Central memory CD8-positive, alpha-beta T cell (primary cell): ENCODE measurements at regions not wholly inside any gene's neighbourhood (a gene's known extent, or its start where the extent isn't known, plus 50 kb on each side); places are given as distances from the start of the nearest gene placed in this dataset.

Experiments
- ATAC-seq: fragments of 150-1000 bp; cut with Tn5 transposase; replicated peaks from 2 replicates; pipeline ENCODE4 v1.10.0; 2022; ENCODE audit warnings: mild to moderate bottlenecking, moderate FRiP score, moderate number of reproducible peaks; ENCODE audit not compliant: poor library complexity, severe bottlenecking; ENCODE audit errors: extremely low read depth
- DNase-seq, 2 donors: peaks; one replicate each; pipeline ENCODE4 v3.0.0; 2021; ENCODE audit warnings: low spot score in 2 of 2
- H3K27ac Mint-ChIP-seq: one replicate; pipeline ENCODE4 v1.8.0; 2022; ENCODE audit warnings: low read depth, mild to moderate bottlenecking, moderate library complexity, mixed read lengths
- H3K27me3 Mint-ChIP-seq: one replicate; pipeline ENCODE4 v1.8.0; 2022; ENCODE audit warnings: mixed read lengths
- H3K36me3 Mint-ChIP-seq: one replicate; pipeline ENCODE4 v1.8.0; 2022; ENCODE audit warnings: mild to moderate bottlenecking, moderate library complexity, mixed read lengths; ENCODE audit not compliant: insufficient read depth
- H3K4me1 Mint-ChIP-seq: one replicate; pipeline ENCODE4 v1.8.0; 2022; ENCODE audit warnings: mixed read lengths
- H3K4me3 Mint-ChIP-seq: one replicate; pipeline ENCODE4 v1.8.0; 2022; ENCODE audit warnings: mild to moderate bottlenecking, moderate library complexity, mixed read lengths
- H3K9me3 Mint-ChIP-seq: one replicate; pipeline ENCODE4 v1.8.0; 2022; ENCODE audit warnings: mixed read lengths

DNA sequence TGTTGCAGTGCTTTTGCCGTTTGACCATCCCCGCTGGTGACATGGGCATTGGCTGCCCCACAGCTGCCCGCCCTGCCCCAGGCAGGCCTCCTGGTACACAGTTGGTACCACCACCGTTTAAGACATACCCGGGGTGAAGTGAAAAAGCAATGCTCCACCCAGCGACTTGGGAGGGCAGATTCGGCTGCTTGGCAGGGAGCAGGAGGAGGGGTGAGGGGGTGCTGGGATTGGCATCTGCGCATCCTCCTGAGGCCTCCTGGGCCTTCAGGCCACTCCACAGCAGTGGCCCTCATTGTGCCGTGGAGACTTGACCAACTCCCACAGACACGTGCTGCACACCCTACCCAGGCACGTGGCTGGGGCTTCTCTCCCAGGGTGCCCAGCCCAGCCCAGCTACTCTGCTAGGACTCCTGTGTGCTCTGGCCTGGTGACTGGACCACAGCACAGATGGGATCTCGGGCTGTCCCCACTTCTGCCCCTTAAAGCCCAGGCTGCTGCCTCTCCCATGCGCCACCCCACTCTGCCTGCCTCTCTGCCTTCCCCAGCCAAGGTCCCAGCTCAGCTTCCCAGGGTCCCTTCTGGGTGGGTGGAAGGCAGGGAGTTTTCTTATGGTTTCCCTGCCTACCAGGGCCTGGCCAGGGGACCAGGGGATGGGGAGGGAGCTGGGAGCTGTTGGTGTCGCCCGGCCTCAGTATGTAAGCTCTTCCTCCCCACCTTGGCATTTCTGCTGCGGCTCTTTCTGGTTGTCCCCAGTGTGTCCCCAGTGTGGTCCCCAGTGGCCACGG, 157.0 kb upstream of the HS6ST1 start:
- no peak overlapping the region for H3K4me3 Mint-ChIP-seq
- H3K27me3 Mint-ChIP-seq, result peaks cover 60% of the 10 kb centered on the region
- ATAC-seq (no peak), DNase-seq (peak in 1 of 2 donors; percentile 3)
- peaks cover 6% of the 10 kb centered on the region for H3K4me1 Mint-ChIP-seq
- no peaks in the 10 kb centered on the region for H3K9me3 Mint-ChIP-seq
- no peak overlapping the region for H3K27ac Mint-ChIP-seq
- no peaks in the 10 kb centered on the region for H3K36me3 Mint-ChIP-seq

DNA sequence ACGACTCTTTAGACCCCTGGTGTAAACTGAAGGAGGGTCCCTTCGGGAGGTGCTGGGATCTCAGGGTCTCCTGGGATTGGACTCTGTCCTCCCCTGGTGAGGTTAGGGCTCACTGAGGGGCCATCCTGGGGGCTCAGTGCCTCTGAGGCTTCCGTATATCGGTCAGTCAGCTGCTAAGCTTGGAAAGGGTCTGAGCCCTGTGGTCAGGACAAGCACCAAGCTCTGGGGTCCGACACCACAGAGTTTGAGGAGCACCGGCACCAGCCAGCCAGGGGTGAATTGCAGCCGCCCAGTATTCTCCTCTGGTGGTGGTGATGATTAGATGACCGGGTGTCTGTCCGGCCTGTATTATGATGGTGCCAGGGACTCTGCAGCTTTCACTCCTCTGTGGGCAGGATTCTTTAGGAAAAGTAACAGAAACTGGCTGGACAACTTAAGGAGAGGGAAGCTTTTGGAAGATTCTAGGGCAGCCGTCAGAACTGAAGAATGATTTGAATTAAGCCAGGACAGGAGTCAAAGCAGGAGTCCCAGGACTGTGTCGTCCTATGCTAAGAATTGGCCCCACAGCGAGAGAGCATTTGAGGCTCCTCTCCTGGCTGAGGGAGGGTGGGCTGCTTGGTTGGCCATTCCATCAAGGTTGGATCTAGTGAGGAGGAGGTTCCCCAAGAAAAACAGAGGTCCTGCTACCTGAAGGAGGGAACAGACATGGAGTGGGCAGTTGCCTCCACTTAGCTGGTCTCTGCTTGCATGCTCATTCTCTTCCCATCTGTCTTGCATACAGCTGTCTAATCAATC, 158.6 kb upstream of the HS6ST1 start:
- Mint-ChIP-seq H3K27me3 (peaks cover 75% of the 10 kb centered on the region), H3K36me3 (no peaks in the 10 kb centered on the region), H3K27ac (no peak overlapping the region), H3K4me3 (no peak overlapping the region), H3K4me1 (peaks cover 6% of the 10 kb centered on the region), H3K9me3 (no peaks in the 10 kb centered on the region)
- DNase-seq (peak in 1 of 2 donors; percentile 8), ATAC-seq (no peak)

DNA sequence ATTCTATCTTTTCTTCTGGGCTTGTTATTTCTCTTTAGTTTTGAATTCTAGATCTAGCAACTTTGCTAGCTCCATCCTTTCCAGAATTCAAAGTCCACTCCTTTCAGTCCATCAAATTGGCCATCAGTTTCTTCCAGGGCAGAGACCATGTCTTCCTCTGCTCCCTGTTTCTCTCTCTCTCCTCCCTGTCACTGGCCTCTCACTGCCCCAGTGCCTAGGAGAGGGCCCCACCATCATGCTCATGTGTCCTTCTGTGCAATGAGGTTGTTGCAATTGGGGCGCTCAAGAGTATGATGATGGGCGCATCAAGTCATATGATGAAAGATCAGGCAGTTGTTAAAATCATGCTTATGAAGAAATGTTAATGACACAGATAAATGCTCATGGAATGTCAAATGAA, 159.2 kb upstream of the HS6ST1 start:
- Mint-ChIP-seq H3K4me3 (no peak overlapping the region), H3K4me1 (peaks cover 6% of the 10 kb centered on the region), H3K27me3 (peaks cover 74% of the 10 kb centered on the region), H3K9me3 (no peaks in the 10 kb centered on the region), H3K36me3 (no peaks in the 10 kb centered on the region), H3K27ac (no peak overlapping the region)
- DNase-seq, result no peak
- ATAC-seq, result no peak

DNA sequence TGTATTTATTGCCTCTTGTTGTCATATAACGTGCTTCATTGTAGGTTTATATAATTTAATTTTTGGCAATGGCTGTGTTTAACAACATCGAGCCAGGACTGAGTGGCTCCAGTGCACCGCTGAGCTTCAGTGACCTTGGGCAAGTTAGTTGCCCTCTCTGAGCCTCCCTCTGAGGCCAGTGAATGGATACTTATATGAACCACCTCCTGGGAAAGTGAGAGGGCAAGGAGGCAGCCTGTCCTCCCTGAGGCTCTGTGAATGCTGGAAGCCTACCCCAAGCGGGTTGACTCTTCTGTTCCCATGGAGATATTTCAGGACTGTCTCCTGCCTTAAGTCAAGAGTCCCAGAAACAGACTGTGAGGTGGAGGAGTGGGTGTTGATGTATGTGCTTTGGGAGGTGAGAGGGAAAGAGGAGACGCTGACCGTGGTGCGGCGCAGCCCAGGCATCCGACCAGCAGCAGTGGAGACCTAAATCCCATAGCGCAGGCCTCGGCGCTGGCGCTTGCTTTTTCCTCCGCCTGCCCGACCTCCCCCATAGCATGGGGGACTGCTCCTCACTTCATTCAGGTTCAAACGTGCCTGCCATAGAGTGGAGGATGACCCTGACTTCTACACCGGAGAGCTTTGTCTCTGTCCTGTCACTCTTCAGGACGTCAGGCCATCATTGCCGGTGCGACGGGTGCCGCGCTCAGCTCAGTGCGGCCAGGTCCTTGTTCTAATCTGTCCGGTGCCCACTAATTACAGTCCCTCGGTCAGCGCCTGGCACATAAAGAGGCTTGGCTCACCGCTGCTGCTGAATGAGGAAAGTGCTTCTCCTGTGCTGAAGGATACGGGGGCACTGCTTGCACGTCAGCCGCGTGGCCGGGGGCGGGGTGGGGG, 167.3 kb upstream of the HS6ST1 start:
- H3K36me3 Mint-ChIP-seq, result no peaks in the 10 kb centered on the region
- no peak overlapping the region for H3K4me3 Mint-ChIP-seq
- DNase-seq, result peak in 1 of 2 donors; percentile 6
- H3K27me3 Mint-ChIP-seq, result peaks cover 47% of the 10 kb centered on the region
- H3K9me3 Mint-ChIP-seq, result no peaks in the 10 kb centered on the region
- H3K27ac Mint-ChIP-seq, result no peak overlapping the region
- ATAC-seq, result no peak
- H3K4me1 Mint-ChIP-seq, result no peaks in the 10 kb centered on the region

DNA sequence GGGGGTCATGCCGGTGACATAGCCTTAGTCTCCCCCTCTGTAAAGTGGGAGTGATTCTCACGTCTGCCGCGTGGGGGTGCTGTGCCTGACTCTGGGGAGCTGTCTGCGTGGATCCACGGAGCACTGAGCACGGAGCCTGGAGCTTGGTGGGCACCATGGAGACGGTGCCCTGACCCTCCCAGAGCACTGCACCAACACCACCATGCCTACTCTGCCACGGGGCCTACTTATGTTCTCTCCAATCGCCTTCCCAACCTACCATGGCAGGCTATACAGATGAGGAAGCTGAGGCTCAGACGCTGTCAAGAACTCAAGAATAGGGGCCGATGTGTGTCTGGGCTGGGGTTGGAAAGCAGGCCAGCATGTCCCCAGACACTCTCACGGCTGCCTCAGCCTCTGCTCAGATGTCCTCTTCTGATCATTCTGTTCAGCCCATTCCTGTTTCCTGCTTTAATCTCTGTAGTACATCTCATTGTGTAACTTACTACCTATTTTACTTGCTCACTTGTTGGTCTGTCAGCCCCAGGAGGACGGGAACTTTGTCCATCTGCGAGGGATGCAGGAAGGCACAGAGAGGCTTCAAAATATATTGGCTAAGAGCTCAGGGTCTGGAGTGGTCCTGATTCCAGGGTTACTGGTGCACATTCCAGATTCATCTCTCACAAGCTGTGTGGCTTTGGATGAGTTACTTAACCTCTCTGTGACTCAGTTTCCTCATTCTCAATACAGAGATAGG, 168.1 kb upstream of the HS6ST1 start:
- Mint-ChIP-seq H3K27me3 (peaks cover 47% of the 10 kb centered on the region), H3K27ac (no peak overlapping the region)
- DNase-seq, result no peak

DNA sequence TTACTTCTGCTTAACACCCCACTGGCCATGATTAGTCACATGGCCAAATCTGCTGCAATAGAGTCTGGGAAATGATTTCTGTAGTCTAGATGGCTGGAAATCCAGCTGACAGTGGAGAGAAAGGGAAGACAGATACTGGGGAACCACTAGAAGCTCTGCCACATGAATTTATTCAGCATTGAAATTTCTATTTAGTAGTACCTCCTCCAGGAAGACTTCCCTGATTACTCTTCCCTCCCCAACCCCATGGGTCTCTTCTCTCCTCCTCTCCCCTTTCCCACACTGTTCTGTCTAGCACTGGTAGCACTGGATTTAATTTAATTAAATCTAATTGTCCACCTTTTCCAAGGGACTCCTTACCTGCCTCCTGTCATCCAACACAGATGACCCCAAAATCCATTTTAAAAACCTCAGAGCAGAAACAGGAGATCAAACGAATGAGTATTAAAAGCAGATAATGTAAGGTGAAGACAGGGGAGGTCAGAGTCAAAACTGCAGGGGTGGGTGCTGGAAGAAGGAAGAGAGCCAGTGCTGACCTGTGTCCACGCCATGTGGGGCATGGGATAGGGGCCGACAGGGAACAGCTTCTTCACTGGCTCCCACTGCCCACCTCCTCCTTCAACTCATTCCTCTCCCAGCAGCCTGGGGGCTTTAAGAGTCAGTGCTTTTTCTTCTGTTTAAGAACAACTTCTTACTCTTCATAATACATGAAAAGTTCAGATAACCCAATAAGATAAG, 169.2 kb upstream of the HS6ST1 start:
- no peak overlapping the region for H3K4me3 Mint-ChIP-seq
- H3K27ac Mint-ChIP-seq, result no peak overlapping the region
- H3K9me3 Mint-ChIP-seq, result peaks cover 3% of the 10 kb centered on the region
- no peaks in the 10 kb centered on the region for H3K36me3 Mint-ChIP-seq
- peaks cover 45% of the 10 kb centered on the region for H3K27me3 Mint-ChIP-seq
- DNase-seq (no peak), ATAC-seq (no peak)
- H3K4me1 Mint-ChIP-seq, result no peaks in the 10 kb centered on the region

More for the DNA sequence above, 168.1 kb upstream of the HS6ST1 start:
- no peak for ATAC-seq
- no peaks in the 10 kb centered on the region for H3K9me3 Mint-ChIP-seq
- H3K36me3 Mint-ChIP-seq, result no peaks in the 10 kb centered on the region
- no peak overlapping the region for H3K4me3 Mint-ChIP-seq
- H3K4me1 Mint-ChIP-seq, result no peaks in the 10 kb centered on the region

DNA sequence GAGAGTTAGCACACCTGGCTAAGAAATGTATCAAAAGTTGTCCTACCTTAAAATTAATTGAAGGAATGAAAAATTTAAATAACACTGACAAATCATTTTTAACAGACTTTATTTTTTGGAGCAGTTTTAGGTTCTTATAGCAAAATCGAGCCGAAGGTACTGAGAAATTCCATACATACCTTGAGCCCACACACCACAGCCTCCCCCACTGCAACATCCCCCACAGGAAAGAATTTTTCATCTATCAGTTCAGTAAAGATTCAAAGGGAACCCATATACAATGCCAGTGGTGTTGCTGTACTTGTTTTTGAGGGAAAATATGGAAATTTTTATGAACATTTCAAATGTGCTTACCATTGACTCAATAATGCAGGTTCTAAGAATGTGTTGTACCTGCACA, 169.8 kb upstream of the HS6ST1 start:
- H3K4me1 Mint-ChIP-seq, result no peaks in the 10 kb centered on the region
- no peaks in the 10 kb centered on the region for H3K36me3 Mint-ChIP-seq
- H3K9me3 Mint-ChIP-seq, result peaks cover 5% of the 10 kb centered on the region
- no peak overlapping the region for H3K4me3 Mint-ChIP-seq
- no peak for DNase-seq
- H3K27ac Mint-ChIP-seq, result no peak overlapping the region
- no peak for ATAC-seq
- H3K27me3 Mint-ChIP-seq, result peaks cover 45% of the 10 kb centered on the region

DNA sequence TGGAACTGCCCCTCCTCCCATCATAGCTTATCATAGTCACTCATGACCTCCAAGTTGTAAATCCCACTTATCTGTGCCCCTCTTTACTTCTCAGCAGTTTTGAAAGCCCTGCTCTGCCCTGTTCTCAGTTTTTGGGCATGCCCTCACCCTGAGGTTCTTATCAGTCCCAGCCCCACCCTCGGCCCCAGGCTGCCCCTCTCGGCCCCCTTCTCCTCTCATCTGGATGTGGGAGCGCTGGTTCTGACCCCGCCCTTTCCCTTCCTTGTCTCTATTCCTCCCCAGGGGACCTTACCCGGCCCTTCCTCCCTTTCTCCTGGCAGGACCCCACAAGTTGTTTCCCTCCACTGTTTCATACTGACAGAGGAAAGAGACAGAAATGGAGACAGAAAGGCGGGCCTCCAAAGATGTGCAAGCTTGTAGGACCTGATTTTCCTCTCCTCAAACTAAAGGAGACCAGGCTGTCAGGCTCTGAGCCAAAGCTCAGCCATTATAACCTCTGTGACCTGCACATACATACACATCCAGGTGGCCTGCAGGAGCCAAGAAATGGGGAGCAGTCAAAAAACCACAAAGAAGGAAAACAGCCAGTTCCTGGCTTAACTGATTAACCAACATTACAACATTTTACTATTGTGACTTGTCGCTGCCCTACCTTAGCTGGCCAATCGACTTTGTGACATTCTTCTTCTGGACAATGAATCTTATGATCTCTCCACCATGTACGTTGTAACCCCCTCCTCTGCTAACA, 171.0 kb upstream of the HS6ST1 start:
- no peak for ATAC-seq
- Mint-ChIP-seq H3K4me1 (no peaks in the 10 kb centered on the region), H3K27ac (no peak overlapping the region), H3K9me3 (peaks cover 5% of the 10 kb centered on the region), H3K27me3 (peaks cover 45% of the 10 kb centered on the region), H3K36me3 (no peaks in the 10 kb centered on the region), H3K4me3 (no peak overlapping the region)
- no peak for DNase-seq

GRCh38 chr2:128490321-128490720, 171.7 kb upstream of the HS6ST1 start:
- no peak for ATAC-seq
- Mint-ChIP-seq H3K27ac (no peak overlapping the region), H3K9me3 (peaks cover 5% of the 10 kb centered on the region), H3K4me3 (no peak overlapping the region), H3K36me3 (no peaks in the 10 kb centered on the region), H3K4me1 (no peaks in the 10 kb centered on the region), H3K27me3 (peaks cover 45% of the 10 kb centered on the region)
- DNase-seq, result no peak

GRCh38 chr2:128490881-128491691, 172.4 kb upstream of the HS6ST1 start:
- no peaks in the 10 kb centered on the region for H3K4me1 Mint-ChIP-seq
- ATAC-seq (no peak), DNase-seq (no peak)
- no peak overlapping the region for H3K27ac Mint-ChIP-seq
- no peaks in the 10 kb centered on the region for H3K36me3 Mint-ChIP-seq
- no peak overlapping the region for H3K4me3 Mint-ChIP-seq
- H3K27me3 Mint-ChIP-seq, result peaks cover 45% of the 10 kb centered on the region
- H3K9me3 Mint-ChIP-seq, result peaks cover 5% of the 10 kb centered on the region
